ENCODE measurements at regions not wholly inside any gene's neighbourhood (a gene's known extent, or its start where the extent isn't known, plus 50 kb on each side); places are given as distances from the start of the nearest gene placed in this dataset.

DNA sequence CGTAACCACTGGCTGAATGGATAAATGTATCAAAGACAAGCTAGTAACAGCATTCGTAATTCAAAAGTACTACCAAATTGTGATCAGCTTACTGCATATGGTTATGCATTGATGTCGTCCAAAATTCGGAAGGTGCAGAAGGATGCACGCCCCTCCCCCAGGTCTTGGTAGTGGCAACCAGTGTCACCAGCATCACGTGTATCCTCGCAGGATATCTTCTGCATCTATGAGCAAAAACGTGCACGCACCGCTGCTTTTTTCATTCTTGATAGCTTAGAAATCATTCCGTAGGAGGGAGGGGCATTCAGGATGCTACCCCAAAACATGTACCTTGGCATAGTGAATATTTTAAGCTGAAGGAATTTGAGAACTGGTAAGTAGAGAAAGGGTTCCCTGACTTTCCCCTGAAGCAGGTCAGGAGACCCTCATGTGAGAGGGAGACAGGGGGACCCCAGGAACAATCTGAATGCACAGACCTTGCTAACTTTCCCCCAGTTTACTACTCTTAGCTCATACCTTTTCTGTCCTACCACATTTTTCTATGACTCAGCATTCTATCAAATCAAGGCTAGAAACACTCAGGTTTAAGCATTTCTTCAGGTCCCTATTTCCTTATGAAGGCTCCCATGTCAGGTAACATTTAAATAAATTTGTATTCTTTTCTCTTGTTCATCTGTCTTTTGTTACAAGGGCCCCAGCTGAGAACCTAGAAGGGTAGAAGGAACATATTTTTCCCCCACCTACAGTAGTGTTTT lies 61.2 kb upstream of the TM9SF2 start:
- TF ChIP-seq, protein P1, sequence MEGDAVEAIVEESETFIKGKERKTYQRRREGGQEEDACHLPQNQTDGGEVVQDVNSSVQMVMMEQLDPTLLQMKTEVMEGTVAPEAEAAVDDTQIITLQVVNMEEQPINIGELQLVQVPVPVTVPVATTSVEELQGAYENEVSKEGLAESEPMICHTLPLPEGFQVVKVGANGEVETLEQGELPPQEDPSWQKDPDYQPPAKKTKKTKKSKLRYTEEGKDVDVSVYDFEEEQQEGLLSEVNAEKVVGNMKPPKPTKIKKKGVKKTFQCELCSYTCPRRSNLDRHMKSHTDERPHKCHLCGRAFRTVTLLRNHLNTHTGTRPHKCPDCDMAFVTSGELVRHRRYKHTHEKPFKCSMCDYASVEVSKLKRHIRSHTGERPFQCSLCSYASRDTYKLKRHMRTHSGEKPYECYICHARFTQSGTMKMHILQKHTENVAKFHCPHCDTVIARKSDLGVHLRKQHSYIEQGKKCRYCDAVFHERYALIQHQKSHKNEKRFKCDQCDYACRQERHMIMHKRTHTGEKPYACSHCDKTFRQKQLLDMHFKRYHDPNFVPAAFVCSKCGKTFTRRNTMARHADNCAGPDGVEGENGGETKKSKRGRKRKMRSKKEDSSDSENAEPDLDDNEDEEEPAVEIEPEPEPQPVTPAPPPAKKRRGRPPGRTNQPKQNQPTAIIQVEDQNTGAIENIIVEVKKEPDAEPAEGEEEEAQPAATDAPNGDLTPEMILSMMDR (IDR thresholded peaks at IDR 0.05): no peak
- TF ChIP-seq EZH2 (IDR thresholded peaks at IDR 0.05; ENCODE audit: borderline replicate concordance, insufficient read depth, low read depth, low read length, poor library complexity, severe bottlenecking): no peak

Data from B cell (primary cell).